ENCODE measurements at regions not wholly inside any gene's neighbourhood (a gene's known extent, or its start where the extent isn't known, plus 50 kb on each side); places are given as distances from the start of the nearest gene placed in this dataset.

DNA sequence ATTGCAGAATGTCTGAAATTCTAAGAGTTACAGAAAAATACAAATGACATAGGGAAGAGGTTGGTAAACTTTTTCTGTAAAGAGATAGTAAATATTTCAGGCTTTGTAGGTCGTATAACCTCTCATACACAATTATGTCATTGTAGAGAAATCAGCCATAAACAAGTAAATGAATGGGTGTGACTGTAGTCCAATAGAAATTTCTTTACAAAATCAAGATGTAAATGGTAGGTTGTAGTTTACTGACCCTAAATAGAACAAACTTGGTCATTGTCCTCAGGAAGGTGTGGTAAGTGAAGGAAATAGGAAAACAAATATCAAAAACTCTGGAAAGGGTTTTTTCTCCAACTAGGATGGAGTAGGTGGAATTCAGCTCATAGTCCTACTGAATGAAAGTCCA lies 415.5 kb upstream of the SPHKAP start:
- Mint-ChIP-seq H3K4me3 (no peak overlapping the region), H3K9me3 (peaks cover 0 to 12% (median 5%) of the 10 kb centered on the region in 7 donors)
- intact Hi-C loops (cut with micrococcal nuclease): no loop called here

GRCh38 chr2:228594012-228594411 lies 412.5 kb upstream of the SPHKAP start:
- Histone ChIP-seq H4K20me1 (ENCODE audit: insufficient read depth, low read length) (no peaks in the 10 kb centered on the region), H2AFZ (ENCODE audit: insufficient read depth, low read depth, low read length, poor library complexity, severe bottlenecking) (no peak overlapping the region), H3K4me1 (ENCODE audit: control insufficient read depth in 1 of 2, insufficient read depth in 2 of 2, low read length in 2 of 2) (no peaks in the 10 kb centered on the region), H3K9me3 (replicated peaks in 1 of 2; ENCODE audit: control insufficient read depth in 1 of 2, insufficient read depth in 1 of 2, low read length in 2 of 2) (peaks cover 0 to 4% of the 10 kb centered on the region in 2 donors), H3K79me2 (ENCODE audit: insufficient read depth, low read length) (no peaks in the 10 kb centered on the region), H3K4me2 (replicated peaks; ENCODE audit: extremely low read depth, low read length, poor library complexity, severe bottlenecking) (no peak overlapping the region), H3K36me3 (replicated peaks in 1 of 2; ENCODE audit: control insufficient read depth in 1 of 2, insufficient read depth in 2 of 2, low read length in 2 of 2) (no peaks in the 10 kb centered on the region), H3K27ac (ENCODE audit: low read depth in 1 of 2, low read length in 2 of 2) (no peak overlapping the region), H3K4me3 (replicated peaks in 1 of 3; ENCODE audit: low read depth in 2 of 3, low read length in 3 of 3) (no peak overlapping the region), H3K9ac (ENCODE audit: insufficient read depth, low read length, poor library complexity, severe bottlenecking) (no peak overlapping the region), H3K27me3 (ENCODE audit: control insufficient read depth in 2 of 2, insufficient read depth in 2 of 2, low read length in 2 of 2) (no peaks in the 10 kb centered on the region)
- WGBS (ENCODE audit: insufficient coverage): 100% methylated on average over 1 of the region's 2 CpGs
- Mint-ChIP-seq H3K4me3 (no peak overlapping the region), H3K9me3 (peaks cover 0 to 16% (median 6%) of the 10 kb centered on the region in 7 donors), H3K27ac (no peak overlapping the region), H3K27me3 (ENCODE audit: low read depth in 3 of 3) (peaks cover 0 to 2% (median 0%) of the 10 kb centered on the region in 3 donors), H3K36me3 (no peaks in the 10 kb centered on the region), H3K4me1 (no peaks in the 10 kb centered on the region)
- intact Hi-C loops (cut with micrococcal nuclease): no loop called here
- DNase-seq: no peak
- no peak for TF ChIP-seq CTCF (IDR thresholded peaks at IDR 0.05)

More for the DNA sequence above, 415.5 kb upstream of the SPHKAP start:
- Mint-ChIP-seq H3K4me1 (no peaks in the 10 kb centered on the region), H3K27me3 (ENCODE audit: low read depth in 3 of 3) (peaks cover 0 to 2% (median 0%) of the 10 kb centered on the region in 3 donors), H3K36me3 (no peaks in the 10 kb centered on the region), H3K27ac (no peak overlapping the region)
- no peaks in the 10 kb centered on the region for H3K27me3 ChIP-seq (ENCODE audit: control insufficient read depth in 2 of 2, insufficient read depth in 2 of 2, low read length in 2 of 2)
- no peak overlapping the region for H3K4me2 ChIP-seq (replicated peaks; ENCODE audit: extremely low read depth, low read length, poor library complexity, severe bottlenecking)
- no peaks in the 10 kb centered on the region for H3K4me1 ChIP-seq (ENCODE audit: control insufficient read depth in 1 of 2, insufficient read depth in 2 of 2, low read length in 2 of 2)
- no peak overlapping the region for H2AFZ ChIP-seq (ENCODE audit: insufficient read depth, low read depth, low read length, poor library complexity, severe bottlenecking)
- no peak for DNase-seq
- H3K4me3 ChIP-seq (replicated peaks in 1 of 3; ENCODE audit: low read depth in 2 of 3, low read length in 3 of 3): no peak overlapping the region
- no peak overlapping the region for H3K9ac ChIP-seq (ENCODE audit: insufficient read depth, low read length, poor library complexity, severe bottlenecking)
- H4K20me1 ChIP-seq (ENCODE audit: insufficient read depth, low read length): no peaks in the 10 kb centered on the region
- H3K27ac ChIP-seq (ENCODE audit: low read depth in 1 of 2, low read length in 2 of 2): no peak overlapping the region
- TF ChIP-seq CTCF (IDR thresholded peaks at IDR 0.05): no peak
- H3K9me3 ChIP-seq (replicated peaks in 1 of 2; ENCODE audit: control insufficient read depth in 1 of 2, insufficient read depth in 1 of 2, low read length in 2 of 2): peaks cover 0 to 4% of the 10 kb centered on the region in 2 donors
- no peaks in the 10 kb centered on the region for H3K79me2 ChIP-seq (ENCODE audit: insufficient read depth, low read length)
- no CpG with 5 or more reads among the region's 1 CpG for WGBS (ENCODE audit: insufficient coverage)
- no peaks in the 10 kb centered on the region for H3K36me3 ChIP-seq (replicated peaks in 1 of 2; ENCODE audit: control insufficient read depth in 1 of 2, insufficient read depth in 2 of 2, low read length in 2 of 2)

Measured in CD14-positive monocyte (primary cell).